HG02678 (cell line): ENCODE measurements at regions not wholly inside any gene's neighbourhood (a gene's known extent, or its start where the extent isn't known, plus 50 kb on each side); places are given as distances from the start of the nearest gene placed in this dataset.

Source experiments
- ATAC-seq: cut with Tn5 transposase; IDR thresholded peaks from one replicate; pipeline ENCODE4 v1.9.1; 2021; ENCODE audit warnings: mild to moderate bottlenecking, moderate library complexity; ENCODE audit not compliant: unreplicated experiment

DNA sequence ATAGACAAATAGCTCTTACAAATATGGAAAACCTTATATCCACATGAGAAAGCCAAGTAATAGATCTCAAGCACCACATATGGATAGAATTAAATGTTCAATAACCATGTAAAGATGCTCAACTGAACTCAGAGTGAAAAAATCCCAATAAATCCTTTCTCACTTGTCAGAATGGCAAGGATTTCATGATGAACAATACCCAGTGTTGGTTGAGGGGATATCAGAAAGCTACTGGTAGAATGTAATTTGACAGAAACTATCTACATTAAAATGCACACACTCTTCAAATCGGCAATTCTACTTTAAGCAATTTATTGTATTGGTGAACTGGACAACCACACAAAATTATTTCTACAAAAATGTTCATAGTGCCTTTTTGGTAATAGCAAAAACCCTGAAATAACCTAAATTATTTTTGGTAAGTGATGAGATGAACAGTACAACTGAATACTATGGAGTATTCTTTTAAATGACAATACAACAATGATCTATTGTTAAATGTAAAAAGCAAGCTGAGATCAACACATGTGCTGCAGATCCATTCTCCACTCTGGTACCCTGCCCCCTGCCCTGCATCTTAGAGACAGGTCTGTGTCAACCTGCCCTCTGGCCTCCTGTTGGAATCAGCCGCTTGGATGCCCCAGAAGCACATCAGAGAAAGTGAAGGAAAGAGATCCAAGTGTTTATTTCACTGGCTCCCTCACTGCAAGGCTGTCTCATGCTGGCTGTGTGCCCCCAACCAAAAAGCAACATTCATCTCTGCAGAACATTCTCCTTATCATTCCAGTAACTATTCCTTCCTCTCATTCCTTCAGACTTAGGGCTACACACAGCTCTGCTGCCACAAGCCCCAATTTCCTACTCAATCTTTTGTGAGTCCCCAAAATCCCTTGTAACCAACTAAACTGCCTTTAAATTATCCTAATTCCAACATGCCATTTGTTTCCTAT, 442.5 kb downstream of the LRATD1 start:
- ATAC-seq = no peak

DNA sequence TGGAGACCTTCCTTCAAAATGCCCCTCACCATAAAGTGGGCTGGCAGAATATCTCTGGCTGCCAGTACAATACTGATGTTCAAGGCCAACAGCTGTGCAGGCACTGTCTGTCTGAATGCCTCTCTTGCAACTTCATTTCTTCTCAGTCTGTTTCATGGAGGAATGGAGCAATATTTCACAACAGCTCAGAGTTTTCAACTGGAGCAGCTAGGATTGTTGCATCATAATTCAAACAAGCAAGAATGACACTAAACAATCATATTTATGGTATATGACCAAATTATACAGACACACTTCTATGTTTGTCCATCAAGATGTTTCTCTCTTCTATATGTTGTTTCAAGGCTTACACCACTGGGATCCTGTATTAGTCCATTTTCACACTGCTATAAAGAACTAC, 444.2 kb downstream of the LRATD1 start:
- no peak for ATAC-seq

DNA sequence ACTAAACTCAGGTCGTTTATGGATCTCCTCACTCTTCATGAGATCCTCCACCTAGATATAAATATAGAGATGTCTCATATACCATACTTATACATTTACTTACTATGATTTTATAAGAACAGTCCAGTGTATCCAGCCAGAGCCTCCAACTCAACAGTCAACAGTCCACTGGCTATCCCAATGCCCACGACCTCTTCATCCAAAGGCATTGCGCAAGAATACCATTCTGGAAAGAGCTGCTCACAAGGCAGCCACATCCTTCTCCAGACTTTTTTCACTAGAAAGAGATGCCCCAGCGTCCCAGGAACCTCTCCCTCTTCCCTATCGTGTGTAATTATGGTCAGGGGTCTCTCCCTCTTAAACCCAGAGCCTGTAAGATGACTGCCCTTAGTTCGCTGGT, 448.8 kb downstream of the LRATD1 start:
- no peak for ATAC-seq

DNA sequence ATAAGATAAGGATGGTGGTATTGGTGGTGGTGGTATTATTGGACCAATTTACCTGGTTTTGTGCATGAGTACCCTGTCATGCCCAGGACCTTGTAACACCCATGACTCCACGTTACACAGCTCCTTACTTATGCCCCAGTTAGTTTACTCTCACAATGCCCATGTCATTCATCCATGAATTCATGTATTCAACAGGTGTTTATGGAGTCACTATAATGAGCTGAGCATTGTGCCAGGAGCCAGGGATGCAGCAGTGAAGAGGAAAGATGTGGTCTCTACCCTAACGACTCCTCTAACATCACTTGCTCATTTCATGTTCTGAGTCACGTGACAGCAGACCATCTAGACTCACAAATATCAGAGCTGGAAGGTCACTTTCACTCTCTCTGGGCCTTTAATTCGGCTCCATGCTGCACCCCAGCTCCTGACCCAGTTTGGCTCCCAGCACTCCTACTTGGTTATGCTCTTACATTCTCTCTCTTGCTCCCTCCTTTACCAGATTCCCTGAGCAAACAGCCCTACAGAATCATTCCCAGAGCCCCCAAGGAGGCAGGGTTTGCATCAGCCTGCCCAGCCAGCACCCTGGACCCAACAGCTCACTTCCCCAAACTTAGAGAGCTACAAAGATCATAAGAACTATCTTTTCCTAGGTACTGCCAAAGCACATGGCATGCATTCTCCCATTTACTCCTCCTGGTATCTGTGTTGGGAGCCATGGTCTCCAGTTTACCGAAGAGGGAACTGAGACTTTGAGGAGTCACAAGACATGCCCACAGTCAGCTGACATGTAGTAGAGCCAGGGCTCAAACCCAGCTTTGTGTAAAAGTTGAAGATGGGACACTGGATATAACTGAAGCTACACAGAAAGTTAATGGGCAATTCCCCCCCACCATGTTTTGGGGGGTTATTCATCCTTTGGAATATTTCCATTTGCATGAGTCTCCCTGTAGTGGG, 449.9 kb downstream of the LRATD1 start:
- no peak for ATAC-seq

DNA sequence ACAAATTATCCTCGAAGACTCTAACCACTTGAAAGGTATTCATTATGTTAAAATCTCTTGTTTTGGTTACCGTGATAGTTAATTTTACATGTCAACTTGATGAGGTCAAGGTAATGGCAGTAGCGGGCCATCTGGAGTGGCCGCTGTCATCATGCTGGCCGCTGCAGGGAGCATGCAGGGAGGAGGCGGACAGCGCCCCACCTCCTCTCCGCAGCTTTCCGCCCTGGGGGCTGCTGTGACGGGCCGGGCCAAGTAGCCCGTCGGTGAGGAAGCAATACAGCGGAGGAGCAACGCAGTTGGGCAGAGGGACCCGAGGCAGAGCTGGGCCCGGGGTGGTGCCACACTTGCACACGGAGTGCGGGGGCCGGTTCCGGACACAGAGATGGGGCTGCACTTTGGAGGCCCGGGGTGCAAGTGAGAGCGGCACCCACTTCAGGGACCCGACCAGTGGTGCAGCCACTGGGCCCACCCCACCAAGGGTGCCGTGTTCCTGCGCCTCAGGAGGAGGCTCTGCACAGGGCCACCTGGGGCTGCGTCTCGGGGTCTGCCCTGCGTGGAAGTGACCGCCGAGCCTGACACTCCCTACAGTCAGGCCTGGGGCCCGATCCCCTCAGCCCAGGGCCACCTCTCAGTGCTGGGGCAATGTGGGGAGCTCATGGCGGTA, 452.4 kb downstream of the LRATD1 start:
- ATAC-seq = no peak

DNA sequence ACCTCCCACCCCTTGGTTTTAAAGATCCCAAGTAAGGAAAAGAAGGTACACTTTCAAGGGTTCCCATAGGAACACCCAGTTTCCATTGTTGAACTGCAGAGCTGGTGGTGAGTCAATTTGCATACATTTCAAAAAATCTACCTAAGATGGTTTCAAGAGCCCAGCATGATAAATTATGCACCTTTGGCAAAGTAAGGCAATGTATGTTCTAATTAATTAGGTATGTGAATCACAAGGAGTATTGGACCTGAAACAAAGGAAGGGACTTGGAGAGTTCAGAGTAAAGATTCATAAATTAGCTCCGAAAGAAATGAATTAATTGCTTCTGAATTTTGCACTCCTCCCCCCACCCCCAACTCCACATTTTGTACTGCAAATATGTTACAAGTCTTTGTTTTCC, 459.7 kb downstream of the LRATD1 start:
- ATAC-seq = no peak

DNA sequence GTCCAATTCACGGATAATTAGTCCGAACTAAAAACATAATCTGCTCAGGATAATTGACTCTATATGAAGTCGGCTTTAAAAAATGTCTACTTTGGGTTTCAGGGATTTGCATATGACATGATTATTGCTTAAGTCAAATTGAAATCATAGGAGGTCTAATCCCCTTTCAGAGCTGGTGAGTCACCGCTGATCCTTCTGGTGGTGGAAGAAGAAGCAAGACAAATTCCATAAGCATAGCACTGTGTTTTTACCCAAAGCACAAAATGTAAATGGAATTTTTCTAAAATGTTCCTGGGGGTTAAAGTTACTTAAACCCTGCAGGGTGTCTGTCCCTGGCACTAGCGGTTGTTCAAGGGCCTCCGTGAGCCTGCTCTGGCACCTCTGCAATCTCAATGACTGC, 460.2 kb downstream of the LRATD1 start:
- ATAC-seq = no peak

DNA sequence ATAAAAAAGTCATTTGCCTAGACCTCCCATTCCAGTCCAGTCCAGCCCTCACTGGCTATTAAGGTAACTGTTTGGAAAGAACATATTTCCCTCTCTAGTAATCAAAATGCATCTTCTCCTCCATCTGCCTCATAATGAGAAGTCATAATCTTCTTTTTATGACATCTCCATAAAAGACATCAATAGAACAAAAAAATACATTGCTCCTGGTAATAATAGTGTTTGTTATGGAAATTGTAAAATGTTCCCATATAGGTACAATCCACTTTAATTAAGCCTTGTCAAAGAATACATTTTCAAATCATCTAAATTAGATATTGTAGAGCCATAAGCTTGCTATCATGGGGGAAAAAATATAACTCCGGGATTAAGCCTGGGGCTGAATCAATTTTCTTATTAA, 461.6 kb downstream of the LRATD1 start:
- no peak for ATAC-seq

DNA sequence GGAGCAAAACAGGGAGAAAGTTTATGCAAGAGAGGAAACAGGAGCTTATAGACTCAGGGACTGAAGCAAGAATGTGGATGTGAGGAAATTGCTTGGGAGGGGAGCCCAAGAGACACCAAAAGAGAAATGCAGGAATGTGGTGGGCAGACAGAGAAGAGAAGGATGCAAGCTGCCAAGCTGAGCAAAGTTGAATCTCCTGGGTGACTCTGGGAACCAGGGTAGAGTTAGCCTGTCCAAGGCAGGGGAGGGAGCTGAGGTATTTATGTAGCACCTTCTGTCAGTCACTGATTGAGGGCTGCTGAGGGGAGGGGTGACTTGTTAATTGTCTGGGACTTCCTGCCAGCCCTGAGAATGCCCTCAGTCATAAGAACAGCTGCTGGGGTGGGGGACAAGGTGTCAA, 464.3 kb downstream of the NBAS start:
- no peak for ATAC-seq

DNA sequence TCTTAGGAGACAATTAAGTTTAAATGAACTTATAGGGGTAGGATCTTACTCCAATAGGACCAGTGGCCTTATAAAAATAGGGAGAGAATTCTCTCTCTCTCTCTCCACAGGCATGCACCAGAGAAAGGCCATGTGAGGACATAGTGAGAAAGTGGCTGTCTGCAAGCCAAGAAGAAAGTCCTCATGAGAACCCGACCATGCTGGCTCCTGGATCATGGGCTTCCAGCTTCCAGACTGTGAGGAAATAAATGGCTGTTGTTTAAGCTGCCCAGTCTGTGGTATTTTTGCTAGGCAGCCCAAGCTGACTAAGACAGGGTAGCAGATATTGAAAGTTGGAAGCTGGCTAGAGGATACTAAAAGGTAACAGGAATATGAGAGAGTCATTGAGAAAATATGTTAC, 454.0 kb downstream of the NBAS start:
- ATAC-seq = no peak

DNA sequence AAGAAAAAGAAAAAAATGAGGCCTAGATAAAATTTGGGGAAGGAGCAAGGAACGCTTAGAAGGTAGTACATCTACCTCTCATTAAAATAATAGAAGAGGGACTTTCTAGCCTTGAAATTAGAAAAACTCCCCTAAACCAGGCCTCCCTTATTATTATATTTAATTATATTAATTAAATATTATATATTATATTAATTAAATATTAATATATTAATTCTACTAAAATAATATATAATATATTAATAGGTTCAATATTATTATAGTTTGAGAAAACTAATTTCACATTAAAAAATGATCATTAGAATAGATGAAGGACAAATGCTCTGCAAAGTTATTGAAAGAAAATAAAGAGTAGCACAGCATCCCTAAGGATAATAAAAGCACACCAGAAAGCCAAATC, 449.4 kb downstream of the NBAS start:
- ATAC-seq = no peak

DNA sequence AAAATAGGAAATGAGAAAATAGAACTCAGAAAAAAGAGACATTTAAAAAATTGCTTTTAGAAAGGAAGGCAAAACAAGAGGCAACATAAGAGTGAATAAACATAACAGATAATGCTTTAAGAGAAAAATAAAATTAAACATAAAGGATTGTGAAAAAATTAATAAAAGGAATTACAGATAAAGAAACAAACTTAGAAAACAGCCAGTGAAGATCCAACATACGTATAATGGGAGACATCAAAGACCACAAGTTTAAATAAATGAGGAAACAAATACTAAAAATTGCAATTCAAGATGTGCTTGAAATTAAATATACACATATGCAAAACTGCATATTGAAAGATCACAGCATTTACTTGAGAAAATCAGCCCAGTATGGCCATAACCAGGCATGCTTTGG, 448.9 kb downstream of the NBAS start:
- ATAC-seq = no peak

DNA sequence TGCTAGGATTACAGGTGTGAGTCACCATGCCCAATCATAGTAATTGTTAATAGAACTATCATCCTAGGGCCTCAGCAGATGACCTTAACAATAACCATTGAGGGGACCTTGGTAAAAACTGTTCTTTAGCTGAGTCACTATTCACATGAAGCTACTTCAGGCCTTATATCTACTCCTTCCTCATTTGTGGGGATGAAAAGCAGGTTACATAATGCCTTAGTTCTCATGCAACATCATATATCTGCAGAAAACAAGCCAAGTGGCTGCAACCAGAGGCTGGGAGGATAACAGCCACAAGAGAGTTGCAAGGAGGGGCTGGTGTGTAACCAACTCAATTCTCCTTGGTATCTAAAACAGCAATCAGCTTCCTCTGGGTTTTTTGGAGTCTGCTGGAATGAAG, 445.4 kb downstream of the NBAS start:
- ATAC-seq = no peak

DNA sequence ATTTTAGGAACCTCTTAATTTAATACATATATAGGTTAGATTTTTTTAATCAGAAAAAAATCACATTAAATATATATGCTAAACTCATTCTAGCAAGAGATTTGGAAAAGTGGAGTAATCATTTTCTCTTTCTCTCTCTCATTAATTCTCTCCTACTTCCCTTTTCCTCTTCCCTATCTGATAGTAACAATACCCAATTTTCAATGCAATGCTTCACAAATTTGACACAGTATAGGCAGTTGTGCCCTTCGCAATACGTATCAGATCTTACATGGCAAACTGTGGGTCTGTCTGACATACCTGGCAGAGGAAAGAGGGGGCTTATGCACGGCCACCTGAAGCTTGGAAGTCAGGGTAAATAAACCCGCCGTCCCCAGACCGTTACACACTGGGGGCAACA, 444.3 kb downstream of the NBAS start:
- no peak for ATAC-seq
